Activated CD4-positive, alpha-beta T cell treated with anti-CD3 and anti-CD28 coated beads, Interleukin-2, Interleukin-4, amounts not matched to agents 100 ng/mL and 50 ng/mL, durations not matched to agents 16 hours and 8 hours (primary cell): ENCODE measurements at regions not wholly inside any gene's neighbourhood (a gene's known extent, or its start where the extent isn't known, plus 50 kb on each side); places are given as distances from the start of the nearest gene placed in this dataset.

Experiments used
- DNase-seq: peaks from one replicate; pipeline ENCODE4 v3.0.0-alpha.2; 2020; ENCODE audit warnings: low spot score

GRCh38 chr4:20447103-20447502, 195.4 kb downstream of the SLIT2 start:
- no peak for DNase-seq

- no peak for DNase-seq
Observed at GRCh38 chr4:20451986-20452385, 200.3 kb downstream of the SLIT2 start.

- DNase-seq: no peak
Observed at GRCh38 chr4:20454515-20454914, 202.8 kb downstream of the SLIT2 start.

GRCh38 chr4:20456407-20456806, 204.7 kb downstream of the SLIT2 start:
- no peak for DNase-seq

- DNase-seq: no peak
Observed at GRCh38 chr4:20462426-20463175, 210.9 kb downstream of the SLIT2 start.

GRCh38 chr4:20463176-20463430, 211.4 kb downstream of the SLIT2 start:
- DNase-seq: no peak

- no peak for DNase-seq
Observed at GRCh38 chr4:20464381-20464780, 212.7 kb downstream of the SLIT2 start.

- no peak for DNase-seq
Observed at GRCh38 chr4:20474119-20474518, 222.4 kb downstream of the SLIT2 start.

- DNase-seq: no peak
Observed at GRCh38 chr4:20478412-20478811, 221.8 kb upstream of the PACRGL start.

- DNase-seq: no peak
Observed at GRCh38 chr4:20480165-20480947, 219.9 kb upstream of the PACRGL start.

GRCh38 chr4:20483416-20483815, 216.8 kb upstream of the PACRGL start:
- no peak for DNase-seq

GRCh38 chr4:20486433-20486832, 213.8 kb upstream of the PACRGL start:
- DNase-seq: no peak

- no peak for DNase-seq
Observed at GRCh38 chr4:20487446-20487845, 212.8 kb upstream of the PACRGL start.

- no peak for DNase-seq
Observed at GRCh38 chr4:20487852-20488251, 212.4 kb upstream of the PACRGL start.

GRCh38 chr4:20490734-20491133, 209.5 kb upstream of the PACRGL start:
- DNase-seq: no peak

- no peak for DNase-seq
Observed at GRCh38 chr4:20493761-20494353, 206.4 kb upstream of the PACRGL start.

GRCh38 chr4:20496068-20496467, 204.2 kb upstream of the PACRGL start:
- DNase-seq: no peak

- DNase-seq: no peak
Observed at GRCh38 chr4:20504146-20504545, 196.1 kb upstream of the PACRGL start.

- no peak for DNase-seq
Observed at GRCh38 chr4:20505927-20506326, 194.3 kb upstream of the PACRGL start.

GRCh38 chr4:20506827-20507226, 193.4 kb upstream of the PACRGL start:
- no peak for DNase-seq

GRCh38 chr4:20509315-20509714, 190.9 kb upstream of the PACRGL start:
- DNase-seq: no peak

- no peak for DNase-seq
Observed at GRCh38 chr4:20512033-20512792, 188.0 kb upstream of the PACRGL start.

- DNase-seq: no peak
Observed at GRCh38 chr4:20512985-20513384, 187.3 kb upstream of the PACRGL start.
